Astrocyte (in vitro differentiated cells and primary cell): ENCODE measurements at regions not wholly inside any gene's neighbourhood (a gene's known extent, or its start where the extent isn't known, plus 50 kb on each side); places are given as distances from the start of the nearest gene placed in this dataset.

Source experiments
- DNase-seq: peaks from one replicate; pipeline ENCODE4 v3.0.0-alpha.2; 2010; ENCODE audit warnings: low read depth
- FAIRE-seq: peaks from 2 replicates; lab custom pipeline; 2011; peaks lifted over from hg19 to GRCh38; lab: Jason Lieb, UNC
- H2AFZ ChIP-seq: 2 replicates; pipeline ENCODE4 v1.6.0; 2012; ENCODE audit warnings: low read depth, low read length, inconsistent platforms
- H3K27ac ChIP-seq: 2 replicates; pipeline ENCODE4 v1.5.1; 2011; ENCODE audit warnings: low read depth, low read length, inconsistent platforms
- H3K27me3 ChIP-seq: 2 replicates; pipeline ENCODE4 v1.6.0; 2011; ENCODE audit warnings: low read length, inconsistent platforms; ENCODE audit not compliant: insufficient read depth
- H3K36me3 ChIP-seq: 2 replicates; pipeline ENCODE4 v1.5.1; 2011; ENCODE audit warnings: low read length, inconsistent platforms; ENCODE audit not compliant: insufficient read depth
- H3K4me1 ChIP-seq: 2 replicates; pipeline ENCODE4 v1.5.1; 2011; ENCODE audit warnings: low read length, inconsistent platforms; ENCODE audit not compliant: insufficient read depth
- H3K4me2 ChIP-seq: 2 replicates; pipeline ENCODE4 v1.6.0; 2012; ENCODE audit warnings: low read length, inconsistent platforms
- H3K4me3 ChIP-seq: 2 replicates; pipeline ENCODE4 v1.5.1; 2011; ENCODE audit warnings: low read depth, mild to moderate bottlenecking, low read length, inconsistent platforms; ENCODE audit not compliant: insufficient read depth
- H3K79me2 ChIP-seq: 2 replicates; pipeline ENCODE4 v1.6.0; 2012; ENCODE audit warnings: mild to moderate bottlenecking, low read length, inconsistent platforms; ENCODE audit not compliant: insufficient read depth
- H3K9ac ChIP-seq: 2 replicates; pipeline ENCODE4 v1.6.0; 2012; ENCODE audit warnings: mild to moderate bottlenecking, low read length, inconsistent platforms
- H3K9me3 ChIP-seq: 2 replicates; pipeline ENCODE4 v1.5.1; 2012; ENCODE audit warnings: low read depth, mild to moderate bottlenecking, low read length, inconsistent platforms; ENCODE audit not compliant: insufficient read depth
- H4K20me1 ChIP-seq: 2 replicates; pipeline ENCODE4 v1.6.0; 2012; ENCODE audit warnings: low read length, inconsistent platforms; ENCODE audit not compliant: insufficient read depth
- H3K27ac Mint-ChIP-seq: one replicate; pipeline ENCODE4 v1.8.0; 2021; ENCODE audit warnings: mild to moderate bottlenecking, mixed read lengths; ENCODE audit not compliant: unreplicated experiment
- H3K27me3 Mint-ChIP-seq: one replicate; pipeline ENCODE4 v1.8.0; 2021; ENCODE audit warnings: low read depth, mixed read lengths; ENCODE audit not compliant: unreplicated experiment
- H3K36me3 Mint-ChIP-seq: one replicate; pipeline ENCODE4 v1.8.0; 2021; ENCODE audit warnings: low read depth, mixed read lengths; ENCODE audit not compliant: unreplicated experiment
- H3K4me1 Mint-ChIP-seq: one replicate; pipeline ENCODE4 v1.8.0; 2021; ENCODE audit warnings: low read depth, mixed read lengths; ENCODE audit not compliant: unreplicated experiment
- H3K4me3 Mint-ChIP-seq: one replicate; pipeline ENCODE4 v1.8.0; 2021; ENCODE audit warnings: mild to moderate bottlenecking, moderate library complexity, mixed read lengths; ENCODE audit not compliant: unreplicated experiment
- H3K9me3 Mint-ChIP-seq: one replicate; pipeline ENCODE4 v1.8.0; 2021; ENCODE audit warnings: mild to moderate bottlenecking, mixed read lengths; ENCODE audit not compliant: unreplicated experiment
- EZH2 ChIP-seq: IDR thresholded peaks from 2 replicates; pipeline ENCODE4 v1.6.1; 2012; ENCODE audit warnings: mild to moderate bottlenecking, low read length, inconsistent platforms; ENCODE audit not compliant: insufficient read depth
- TF ChIP-seq, protein P1 (sequence below): IDR thresholded peaks from 2 replicates; pipeline ENCODE4 v1.5.1; 2011; ENCODE audit warnings: low read depth, mild to moderate bottlenecking, inconsistent platforms, low read length, moderate library complexity; ENCODE audit not compliant: insufficient read depth

- Histone ChIP-seq H3K36me3 (no peaks in the 10 kb centered on the region), H3K4me3 (no peak overlapping the region), H3K27ac (no peak overlapping the region), H3K79me2 (no peaks in the 10 kb centered on the region), H3K27me3 (no peaks in the 10 kb centered on the region), H3K9me3 (no peaks in the 10 kb centered on the region), H3K4me1 (no peaks in the 10 kb centered on the region), H3K4me2 (no peak overlapping the region), H3K9ac (no peak overlapping the region), H2AFZ (no peak overlapping the region), H4K20me1 (no peaks in the 10 kb centered on the region)
- Mint-ChIP-seq H3K36me3 (no peaks in the 10 kb centered on the region), H3K4me1 (no peaks in the 10 kb centered on the region), H3K9me3 (no peaks in the 10 kb centered on the region), H3K4me3 (no peak overlapping the region), H3K27me3 (no peaks in the 10 kb centered on the region), H3K27ac (no peak overlapping the region)
- no peak for FAIRE-seq
- no peak for DNase-seq
- no peak for TF ChIP-seq EZH2
- TF ChIP-seq, protein P1, sequence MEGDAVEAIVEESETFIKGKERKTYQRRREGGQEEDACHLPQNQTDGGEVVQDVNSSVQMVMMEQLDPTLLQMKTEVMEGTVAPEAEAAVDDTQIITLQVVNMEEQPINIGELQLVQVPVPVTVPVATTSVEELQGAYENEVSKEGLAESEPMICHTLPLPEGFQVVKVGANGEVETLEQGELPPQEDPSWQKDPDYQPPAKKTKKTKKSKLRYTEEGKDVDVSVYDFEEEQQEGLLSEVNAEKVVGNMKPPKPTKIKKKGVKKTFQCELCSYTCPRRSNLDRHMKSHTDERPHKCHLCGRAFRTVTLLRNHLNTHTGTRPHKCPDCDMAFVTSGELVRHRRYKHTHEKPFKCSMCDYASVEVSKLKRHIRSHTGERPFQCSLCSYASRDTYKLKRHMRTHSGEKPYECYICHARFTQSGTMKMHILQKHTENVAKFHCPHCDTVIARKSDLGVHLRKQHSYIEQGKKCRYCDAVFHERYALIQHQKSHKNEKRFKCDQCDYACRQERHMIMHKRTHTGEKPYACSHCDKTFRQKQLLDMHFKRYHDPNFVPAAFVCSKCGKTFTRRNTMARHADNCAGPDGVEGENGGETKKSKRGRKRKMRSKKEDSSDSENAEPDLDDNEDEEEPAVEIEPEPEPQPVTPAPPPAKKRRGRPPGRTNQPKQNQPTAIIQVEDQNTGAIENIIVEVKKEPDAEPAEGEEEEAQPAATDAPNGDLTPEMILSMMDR: no peak
Measured at GRCh38 chr6:120857422-120857821, 476.9 kb downstream of the TBC1D32 start.

- no peaks in the 10 kb centered on the region for H3K27me3 Mint-ChIP-seq
- H3K4me1 ChIP-seq: no peaks in the 10 kb centered on the region
- TF ChIP-seq, protein P1: no peak
- no peak for TF ChIP-seq EZH2
- H4K20me1 ChIP-seq: no peaks in the 10 kb centered on the region
- no peaks in the 10 kb centered on the region for H3K79me2 ChIP-seq
- H3K27ac Mint-ChIP-seq: no peak overlapping the region
- H2AFZ ChIP-seq: no peak overlapping the region
- H3K4me1 Mint-ChIP-seq: no peaks in the 10 kb centered on the region
- no peak overlapping the region for H3K4me3 Mint-ChIP-seq
- no peak overlapping the region for H3K9ac ChIP-seq
- DNase-seq (no peak), FAIRE-seq (no peak)
- H3K27me3 ChIP-seq: no peaks in the 10 kb centered on the region
- no peak overlapping the region for H3K4me2 ChIP-seq
- H3K36me3 ChIP-seq: no peaks in the 10 kb centered on the region
- H3K27ac ChIP-seq: no peak overlapping the region
- H3K36me3 Mint-ChIP-seq: no peaks in the 10 kb centered on the region
- no peaks in the 10 kb centered on the region for H3K9me3 ChIP-seq
- H3K4me3 ChIP-seq: no peak overlapping the region
- no peaks in the 10 kb centered on the region for H3K9me3 Mint-ChIP-seq
Measured at GRCh38 chr6:120854583-120854982, 479.7 kb downstream of the TBC1D32 start.

DNA sequence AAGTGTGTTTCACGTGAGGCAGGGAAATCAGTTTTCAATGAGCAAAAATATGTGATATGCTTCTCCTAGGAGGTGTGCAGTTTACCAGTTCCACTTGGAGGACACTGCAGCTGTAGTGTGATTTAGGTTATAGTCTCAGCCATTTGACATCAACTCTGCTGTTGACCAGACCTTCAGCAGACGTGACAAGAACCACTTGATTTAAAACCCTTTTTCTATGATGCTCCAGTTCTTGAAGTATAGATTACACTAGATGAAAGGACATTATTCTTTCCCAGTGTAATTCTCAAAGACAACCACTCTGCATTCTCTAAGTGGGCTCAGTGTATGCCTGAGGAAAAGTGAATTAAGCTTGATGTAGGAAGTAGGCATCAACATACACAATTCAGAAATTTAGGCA is 480.8 kb downstream of the TBC1D32 start:
- no peaks in the 10 kb centered on the region for H3K4me1 Mint-ChIP-seq
- H3K4me3 Mint-ChIP-seq: no peak overlapping the region
- no peak for DNase-seq
- no peak overlapping the region for H3K4me3 ChIP-seq
- H3K79me2 ChIP-seq: no peaks in the 10 kb centered on the region
- no peaks in the 10 kb centered on the region for H3K27me3 ChIP-seq
- no peaks in the 10 kb centered on the region for H3K9me3 ChIP-seq
- H3K36me3 Mint-ChIP-seq: no peaks in the 10 kb centered on the region
- H4K20me1 ChIP-seq: no peaks in the 10 kb centered on the region
- H3K36me3 ChIP-seq: no peaks in the 10 kb centered on the region
- FAIRE-seq: no peak
- no peaks in the 10 kb centered on the region for H3K27me3 Mint-ChIP-seq
- H3K4me1 ChIP-seq: no peaks in the 10 kb centered on the region
- no peaks in the 10 kb centered on the region for H3K9me3 Mint-ChIP-seq
- TF ChIP-seq, protein P1: no peak
- TF ChIP-seq EZH2: no peak
- no peak overlapping the region for H3K27ac Mint-ChIP-seq
- no peak overlapping the region for H3K9ac ChIP-seq
- H3K27ac ChIP-seq: no peak overlapping the region
- H2AFZ ChIP-seq: no peak overlapping the region
- no peak overlapping the region for H3K4me2 ChIP-seq
